Type B pancreatic cell (in vitro differentiated cells): ENCODE measurements at regions not wholly inside any gene's neighbourhood (a gene's known extent, or its start where the extent isn't known, plus 50 kb on each side); places are given as distances from the start of the nearest gene placed in this dataset.

ENCODE experiments used
- DNase-seq: peaks from one replicate; pipeline ENCODE4 v3.0.0; 2021; ENCODE audit warnings: mixed read lengths; ENCODE audit not compliant: unreplicated experiment; ENCODE audit errors: extremely low spot score
- H3K27ac Mint-ChIP-seq: 2 replicates; pipeline ENCODE4 v1.8.0; 2021; ENCODE audit warnings: mild to moderate bottlenecking, mixed read lengths
- H3K27me3 Mint-ChIP-seq: 2 replicates; pipeline ENCODE4 v1.8.0; 2021; ENCODE audit warnings: mixed read lengths
- H3K36me3 Mint-ChIP-seq: 2 replicates; pipeline ENCODE4 v1.8.0; 2021; ENCODE audit warnings: mixed read lengths
- H3K4me1 Mint-ChIP-seq: one replicate; pipeline ENCODE4 v1.8.0; 2021; ENCODE audit warnings: mixed read lengths; ENCODE audit not compliant: unreplicated experiment
- H3K4me3 Mint-ChIP-seq: 2 replicates; pipeline ENCODE4 v1.8.0; 2021; ENCODE audit warnings: mild to moderate bottlenecking, mixed read lengths
- H3K9me3 Mint-ChIP-seq: 2 replicates; pipeline ENCODE4 v1.8.0; 2021; ENCODE audit warnings: mixed read lengths
- CTCF ChIP-seq: fragments of 200-600 bp; sonication (generic); conservative IDR thresholded peaks from 2 replicates; pipeline ENCODE4 v1.5.0; 2021; ENCODE audit warnings: antibody characterized with exemption, mild to moderate bottlenecking

- Mint-ChIP-seq H3K36me3 (no peaks in the 10 kb centered on the region), H3K27me3 (no peaks in the 10 kb centered on the region), H3K9me3 (peaks cover 4% of the 10 kb centered on the region), H3K27ac (no peak overlapping the region), H3K4me3 (no peak overlapping the region), H3K4me1 (peaks cover 5% of the 10 kb centered on the region)
- no peak for TF ChIP-seq CTCF
- no peak for DNase-seq
Measured at GRCh38 chr13:60689076-60689475, 292.1 kb downstream of the TDRD3 start.

DNA sequence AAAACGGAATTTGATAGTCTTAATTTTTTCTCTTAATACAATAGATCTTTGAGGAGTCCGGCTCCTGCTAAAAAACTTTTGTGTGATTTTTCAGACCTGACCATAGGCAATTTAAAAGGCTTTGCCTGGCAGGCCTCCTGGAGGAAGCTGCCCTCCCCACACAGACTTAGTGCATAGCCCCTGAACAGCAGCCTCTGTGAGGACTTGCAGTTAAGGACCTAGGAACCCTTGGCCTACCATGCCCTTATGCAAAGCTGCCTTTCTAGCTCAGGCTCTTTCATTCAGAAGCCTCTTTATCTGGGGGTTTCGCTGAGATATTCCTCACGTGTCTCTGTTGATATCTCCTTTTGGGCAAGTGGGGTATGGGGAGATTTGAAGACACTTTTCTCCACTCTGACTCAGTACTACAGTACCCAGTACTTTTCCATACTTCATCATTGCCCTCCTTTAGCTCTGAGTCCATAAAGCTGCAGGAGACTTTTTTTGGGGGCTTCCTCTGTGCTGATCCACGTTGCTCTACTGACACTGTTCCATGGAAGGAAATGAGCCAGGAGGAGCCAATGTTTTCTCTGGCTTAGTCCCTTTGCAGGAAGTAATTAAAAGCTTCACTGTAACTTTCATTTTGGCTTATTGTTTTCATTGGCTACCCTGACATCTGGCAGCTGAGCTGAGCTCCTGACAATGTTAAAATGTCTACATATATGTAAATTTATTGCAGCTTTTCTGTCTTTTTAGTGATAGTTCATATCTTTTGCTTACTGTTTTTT, 283.1 kb downstream of the TDRD3 start:
- no peak for TF ChIP-seq CTCF
- H3K27ac Mint-ChIP-seq = no peak overlapping the region
- no peaks in the 10 kb centered on the region for H3K36me3 Mint-ChIP-seq
- no peaks in the 10 kb centered on the region for H3K4me1 Mint-ChIP-seq
- no peaks in the 10 kb centered on the region for H3K27me3 Mint-ChIP-seq
- no peaks in the 10 kb centered on the region for H3K9me3 Mint-ChIP-seq
- H3K4me3 Mint-ChIP-seq = no peak overlapping the region
- no peak for DNase-seq

DNA sequence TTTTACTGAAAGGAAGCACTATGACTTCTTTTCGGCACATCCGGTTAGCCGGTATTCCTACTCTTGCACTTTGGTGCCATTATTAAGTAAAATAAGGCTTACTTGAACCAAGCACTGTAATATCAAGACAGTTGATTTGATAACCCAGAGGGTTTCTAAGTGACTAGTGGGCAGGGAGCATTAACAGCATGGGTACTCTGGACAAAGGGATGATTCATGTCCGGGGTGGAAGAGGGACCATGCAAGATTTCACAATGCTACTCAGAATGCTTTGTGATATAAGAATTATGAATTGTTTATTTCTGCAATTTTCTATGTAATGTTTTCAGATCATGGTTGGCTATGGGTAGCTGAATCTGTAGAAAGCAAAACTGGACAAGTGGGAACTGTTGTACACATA, 282.1 kb downstream of the TDRD3 start:
- no peaks in the 10 kb centered on the region for H3K4me1 Mint-ChIP-seq
- H3K36me3 Mint-ChIP-seq = no peaks in the 10 kb centered on the region
- no peak for DNase-seq
- H3K4me3 Mint-ChIP-seq = no peak overlapping the region
- H3K9me3 Mint-ChIP-seq = no peaks in the 10 kb centered on the region
- no peaks in the 10 kb centered on the region for H3K27me3 Mint-ChIP-seq
- no peak for TF ChIP-seq CTCF
- H3K27ac Mint-ChIP-seq = no peak overlapping the region

DNA sequence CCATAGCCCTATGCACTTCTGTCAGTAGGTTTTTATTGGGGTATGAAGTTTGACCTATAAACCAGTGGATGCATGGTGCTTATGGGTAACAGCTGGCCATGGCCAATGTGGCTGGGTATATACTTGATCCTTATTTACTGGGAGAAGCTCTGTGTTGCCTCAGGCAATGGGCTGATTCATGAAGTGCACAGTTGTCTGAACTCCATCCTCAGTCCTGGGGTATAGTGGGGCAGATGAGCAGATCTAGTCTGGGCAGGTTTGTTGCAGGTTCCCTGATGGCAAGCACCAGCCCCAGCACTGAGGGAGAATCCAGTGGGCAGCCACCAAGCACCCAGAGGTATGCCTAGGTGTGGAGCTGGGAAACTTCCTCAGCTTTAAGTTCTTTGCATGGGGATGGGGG, 274.4 kb downstream of the TDRD3 start:
- H3K4me1 Mint-ChIP-seq = no peaks in the 10 kb centered on the region
- H3K36me3 Mint-ChIP-seq = no peaks in the 10 kb centered on the region
- no peak for TF ChIP-seq CTCF
- H3K27ac Mint-ChIP-seq = no peak overlapping the region
- no peak overlapping the region for H3K4me3 Mint-ChIP-seq
- H3K27me3 Mint-ChIP-seq = no peaks in the 10 kb centered on the region
- no peak for DNase-seq
- H3K9me3 Mint-ChIP-seq = peaks cover 6% of the 10 kb centered on the region

- Mint-ChIP-seq H3K27me3 (no peaks in the 10 kb centered on the region), H3K9me3 (no peaks in the 10 kb centered on the region), H3K4me1 (no peaks in the 10 kb centered on the region), H3K4me3 (no peak overlapping the region), H3K36me3 (no peaks in the 10 kb centered on the region), H3K27ac (no peak overlapping the region)
- no peak for DNase-seq
- no peak for TF ChIP-seq CTCF
Measured at GRCh38 chr13:60663788-60664187, 266.8 kb downstream of the TDRD3 start.
